Activated CD4-positive, alpha-beta T cell treated with anti-CD3 and anti-CD28 coated beads, Interleukin-2, amount 10 ng/mL, durations not matched to agents 7 days and 5 days (primary cell): ENCODE measurements at regions not wholly inside any gene's neighbourhood (a gene's known extent, or its start where the extent isn't known, plus 50 kb on each side); places are given as distances from the start of the nearest gene placed in this dataset.
"Not testable (repeated sequence)": the region's sequence is repeated elsewhere in the genome, so short reads cannot be mapped to it uniquely, and the experiment has no call there.

Source experiments
- CTCF ChIA-PET: fragments of 350-600 bp; sonication (Branson Sonifier 250); formaldehyde crosslinking; loops from one replicate; lab custom pipeline; 2021; ENCODE audit warnings: antibody characterized with exemption; lab: Charles Lee
- POLR2A ChIA-PET: fragments of 350-600 bp; sonication (Branson Sonifier 250); formaldehyde crosslinking; loops from one replicate; lab custom pipeline; 2021; ENCODE audit warnings: antibody characterized with exemption; lab: Charles Lee
- DNase-seq: peaks from one replicate; pipeline ENCODE4 v3.0.0-alpha.2; 2020
- H3K27ac Mint-ChIP-seq: one replicate; pipeline ENCODE4 v1.8.0; 2021; ENCODE audit warnings: mild to moderate bottlenecking, moderate library complexity, mixed read lengths
- H3K27me3 Mint-ChIP-seq: one replicate; pipeline ENCODE4 v1.8.0; 2021; ENCODE audit warnings: mixed read lengths
- H3K36me3 Mint-ChIP-seq: one replicate; pipeline ENCODE4 v1.8.0; 2021; ENCODE audit warnings: low read depth, mixed read lengths
- H3K4me1 Mint-ChIP-seq: one replicate; pipeline ENCODE4 v1.8.0; 2021; ENCODE audit warnings: mixed read lengths
- H3K4me3 Mint-ChIP-seq: one replicate; pipeline ENCODE4 v1.8.0; 2021; ENCODE audit warnings: mild to moderate bottlenecking, moderate library complexity, mixed read lengths
- H3K9me3 Mint-ChIP-seq: one replicate; pipeline ENCODE4 v1.8.0; 2021; ENCODE audit warnings: mixed read lengths

DNA sequence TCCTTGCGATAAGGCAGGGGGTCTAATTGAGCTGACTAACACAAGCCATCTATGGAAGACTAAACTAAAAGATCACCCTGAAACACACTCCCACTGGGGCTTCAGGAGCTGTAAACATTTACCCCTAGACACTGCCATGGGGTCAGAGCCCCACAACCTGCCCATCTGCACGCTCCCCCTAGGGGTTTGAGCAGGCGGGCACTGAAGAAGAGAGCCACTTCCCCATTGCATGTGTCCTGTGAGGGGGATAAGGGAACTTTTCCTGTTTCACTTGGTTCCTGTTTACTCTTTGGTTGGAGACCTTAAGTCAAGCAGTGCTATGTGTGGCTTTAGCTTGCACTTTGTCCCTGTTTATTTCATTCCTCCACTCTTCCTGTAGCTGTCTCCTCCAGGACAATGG is 1929.5 kb upstream of the CDH9 start:
- ChIA-PET POLR2A (no interaction called here), CTCF (no interaction called here)
- no peak overlapping the region for H3K4me3 Mint-ChIP-seq
- no peak overlapping the region for H3K27ac Mint-ChIP-seq
- H3K4me1 Mint-ChIP-seq, result no peaks in the 10 kb centered on the region
- H3K9me3 Mint-ChIP-seq, result peaks cover 4% of the 10 kb centered on the region
- no peaks in the 10 kb centered on the region for H3K36me3 Mint-ChIP-seq
- DNase-seq, result no peak
- H3K27me3 Mint-ChIP-seq, result no peaks in the 10 kb centered on the region

DNA sequence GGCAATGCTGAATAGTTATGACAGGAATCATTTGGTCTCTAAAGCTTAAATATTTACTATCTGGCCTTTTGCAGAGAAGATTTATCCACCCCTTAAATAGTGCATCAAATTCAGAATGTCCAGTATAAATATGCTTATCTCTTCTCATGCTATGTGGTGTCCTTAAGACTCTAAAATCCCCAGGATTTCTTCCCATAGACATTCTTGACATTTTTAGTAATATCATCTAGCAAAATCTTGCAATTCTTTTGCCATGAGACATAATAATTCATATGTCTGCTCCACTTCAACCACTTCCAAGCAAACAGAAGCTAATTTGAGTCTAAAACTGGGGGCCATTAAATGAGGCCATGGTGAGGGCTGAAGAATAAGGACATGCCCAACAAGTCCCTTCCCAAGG is 1923.4 kb upstream of the CDH9 start:
- Mint-ChIP-seq H3K36me3 (no peaks in the 10 kb centered on the region), H3K4me3 (no peak overlapping the region), H3K4me1 (no peaks in the 10 kb centered on the region), H3K27me3 (no peaks in the 10 kb centered on the region), H3K27ac (no peak overlapping the region), H3K9me3 (peaks cover 2% of the 10 kb centered on the region)
- ChIA-PET CTCF (no interaction called here), POLR2A (no interaction called here)
- DNase-seq, result no peak

DNA sequence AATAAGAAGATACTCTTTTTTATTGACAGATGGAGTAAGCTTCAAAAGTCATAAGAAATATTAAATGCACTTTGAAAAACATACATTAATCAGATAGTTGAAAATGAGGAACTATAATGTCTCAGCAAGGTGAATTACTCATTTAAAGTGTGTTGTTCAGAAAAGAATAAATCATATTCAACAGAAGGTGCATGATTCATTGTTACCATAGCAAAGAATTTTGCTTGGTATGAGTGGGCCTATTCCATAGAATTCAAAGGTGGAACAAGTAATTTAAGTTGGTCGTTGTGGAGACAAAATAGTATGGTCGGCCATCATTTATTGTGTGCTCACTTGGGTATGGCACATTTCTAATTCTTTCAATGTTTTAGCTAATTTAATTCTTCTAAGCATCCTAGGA is 1920.2 kb upstream of the CDH9 start:
- peaks cover 3% of the 10 kb centered on the region for H3K9me3 Mint-ChIP-seq
- H3K36me3 Mint-ChIP-seq, result no peaks in the 10 kb centered on the region
- CTCF ChIA-PET, result no interaction called here
- H3K27me3 Mint-ChIP-seq, result no peaks in the 10 kb centered on the region
- no peak overlapping the region for H3K4me3 Mint-ChIP-seq
- DNase-seq, result no peak
- POLR2A ChIA-PET, result no interaction called here
- H3K27ac Mint-ChIP-seq, result no peak overlapping the region
- no peaks in the 10 kb centered on the region for H3K4me1 Mint-ChIP-seq

GRCh38 chr5:28957450-28957849 is 1919.1 kb upstream of the CDH9 start:
- Mint-ChIP-seq H3K36me3 (no peaks in the 10 kb centered on the region), H3K4me3 (no peak overlapping the region), H3K4me1 (no peaks in the 10 kb centered on the region), H3K27me3 (no peaks in the 10 kb centered on the region), H3K9me3 (peaks cover 3% of the 10 kb centered on the region), H3K27ac (no peak overlapping the region)
- ChIA-PET POLR2A (no interaction called here), CTCF (no interaction called here)
- no peak for DNase-seq

- CTCF ChIA-PET, result no interaction called here
- DNase-seq, result no peak
- H3K4me1 Mint-ChIP-seq, result no peaks in the 10 kb centered on the region
- H3K4me3 Mint-ChIP-seq, result no peak overlapping the region
- no peak overlapping the region for H3K27ac Mint-ChIP-seq
- H3K27me3 Mint-ChIP-seq, result no peaks in the 10 kb centered on the region
- H3K36me3 Mint-ChIP-seq, result no peaks in the 10 kb centered on the region
- peaks cover 5% of the 10 kb centered on the region for H3K9me3 Mint-ChIP-seq
- POLR2A ChIA-PET, result no interaction called here
These were observed 1915.7 kb upstream of the CDH9 start for GRCh38 chr5:28954074-28954473.

GRCh38 chr5:28947865-28948264 is 1909.5 kb upstream of the CDH9 start:
- no peak for DNase-seq
- peaks cover 2% of the 10 kb centered on the region for H3K9me3 Mint-ChIP-seq
- H3K4me1 Mint-ChIP-seq, result no peaks in the 10 kb centered on the region
- H3K27me3 Mint-ChIP-seq, result no peaks in the 10 kb centered on the region
- CTCF ChIA-PET, result no interaction called here
- no peak overlapping the region for H3K27ac Mint-ChIP-seq
- POLR2A ChIA-PET, result no interaction called here
- H3K4me3 Mint-ChIP-seq, result no peak overlapping the region
- H3K36me3 Mint-ChIP-seq, result no peaks in the 10 kb centered on the region

DNA sequence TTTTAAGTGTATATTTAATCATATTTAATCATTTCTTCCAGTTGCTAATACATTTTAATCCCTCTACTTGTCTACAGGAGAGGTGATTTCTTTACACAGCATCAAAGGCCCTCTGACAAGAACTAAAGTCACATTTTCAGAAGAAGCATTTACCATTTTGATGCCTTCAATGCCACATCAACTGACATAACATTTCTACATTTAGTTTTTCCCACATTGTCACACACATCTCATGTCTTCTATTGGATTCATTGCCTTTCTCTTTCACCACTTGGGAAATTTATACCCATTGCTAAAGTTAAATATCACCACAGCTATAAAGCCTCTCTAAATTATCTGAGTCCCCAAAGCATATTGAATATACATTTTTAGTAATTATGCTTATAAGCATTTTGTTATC is 1907.5 kb upstream of the CDH9 start:
- ChIA-PET POLR2A (no interaction called here), CTCF (no interaction called here)
- Mint-ChIP-seq H3K4me1 (no peaks in the 10 kb centered on the region), H3K9me3 (peaks cover 2% of the 10 kb centered on the region), H3K27ac (no peak overlapping the region), H3K27me3 (no peaks in the 10 kb centered on the region), H3K4me3 (no peak overlapping the region), H3K36me3 (no peaks in the 10 kb centered on the region)
- no peak for DNase-seq

DNA sequence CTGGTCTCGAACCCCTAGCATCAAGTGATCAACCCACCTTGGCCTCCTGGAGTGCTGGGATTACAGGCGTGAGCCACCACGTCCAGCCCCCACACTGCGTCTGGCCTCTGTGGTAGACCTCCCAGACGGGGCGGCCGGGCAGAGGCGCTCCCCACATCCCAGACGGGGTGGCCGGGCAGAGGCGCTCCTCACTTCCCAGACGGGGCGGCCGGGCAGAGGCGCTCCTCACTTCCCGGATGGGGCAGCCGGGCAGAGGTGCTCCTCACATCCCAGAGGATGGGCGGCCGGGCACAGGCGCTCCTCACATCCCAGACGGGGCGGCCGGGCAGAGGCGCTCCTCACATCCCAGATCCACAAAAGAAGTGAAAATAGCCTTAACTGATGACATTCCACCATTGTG is 1891.0 kb upstream of the CDH9 start:
- H3K9me3 Mint-ChIP-seq, result peaks cover 12% of the 10 kb centered on the region
- H3K4me1 Mint-ChIP-seq, H3K36me3 Mint-ChIP-seq, DNase-seq, H3K4me3 Mint-ChIP-seq, H3K27ac Mint-ChIP-seq, H3K27me3 Mint-ChIP-seq, CTCF ChIA-PET, POLR2A ChIA-PET: not testable (repeated sequence)

GRCh38 chr5:28928327-28928790 is 1890.0 kb upstream of the CDH9 start:
- H3K27me3 Mint-ChIP-seq, POLR2A ChIA-PET, DNase-seq, H3K4me1 Mint-ChIP-seq, H3K36me3 Mint-ChIP-seq, H3K27ac Mint-ChIP-seq, CTCF ChIA-PET, H3K4me3 Mint-ChIP-seq: not testable (repeated sequence)
- peaks cover 12% of the 10 kb centered on the region for H3K9me3 Mint-ChIP-seq

DNA sequence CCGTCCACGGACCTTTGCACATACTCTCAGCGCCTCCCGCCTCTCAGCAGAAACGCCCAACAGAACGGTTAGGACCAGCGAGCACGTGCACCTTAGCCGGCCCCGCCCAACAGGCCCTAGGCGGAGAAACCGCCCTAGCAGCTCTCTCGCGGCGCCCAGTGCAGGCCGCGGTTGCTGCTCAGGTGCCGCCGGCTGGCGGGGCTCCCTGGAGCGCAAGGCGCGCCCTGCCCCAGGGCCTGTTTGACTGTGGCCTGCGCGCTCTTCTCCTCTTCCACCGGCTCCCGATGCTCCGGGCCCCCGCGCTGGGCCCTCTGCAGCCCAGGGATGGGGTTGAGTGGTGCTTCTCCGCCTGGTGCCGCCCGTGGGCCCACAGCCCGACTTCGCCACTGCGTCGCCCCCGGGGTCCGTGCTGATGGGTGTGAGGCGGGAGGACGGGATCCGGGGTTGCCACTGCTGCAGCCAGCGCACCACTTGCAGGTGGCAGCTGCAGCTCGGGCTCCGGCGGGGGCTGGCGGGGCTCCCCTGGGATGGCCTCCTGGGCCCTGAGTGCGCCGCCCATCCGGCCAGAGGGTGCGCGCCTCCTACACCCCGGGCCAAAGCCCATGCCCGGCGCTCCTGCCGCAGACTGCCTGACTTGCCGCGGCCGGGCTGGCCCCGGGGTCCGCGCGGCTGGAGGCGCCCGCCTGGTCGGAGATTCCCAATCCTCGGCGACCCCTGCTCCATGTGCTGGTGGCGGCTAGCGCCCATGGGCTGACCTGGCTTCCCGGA is 1889.4 kb upstream of the CDH9 start:
- H3K9me3 Mint-ChIP-seq, result peaks cover 12% of the 10 kb centered on the region
- H3K4me1 Mint-ChIP-seq, result no peaks in the 10 kb centered on the region
- H3K36me3 Mint-ChIP-seq, result no peaks in the 10 kb centered on the region
- ChIA-PET POLR2A (no interaction called here), CTCF (no interaction called here)
- no peaks in the 10 kb centered on the region for H3K27me3 Mint-ChIP-seq
- DNase-seq, result no peak
- H3K27ac Mint-ChIP-seq, result no peak overlapping the region
- no peak overlapping the region for H3K4me3 Mint-ChIP-seq

- CTCF ChIA-PET, result no interaction called here
- POLR2A ChIA-PET, result no interaction called here
- H3K4me1 Mint-ChIP-seq, result no peaks in the 10 kb centered on the region
- H3K27ac Mint-ChIP-seq, result no peak overlapping the region
- H3K4me3 Mint-ChIP-seq, result no peak overlapping the region
- DNase-seq, result no peak
- no peaks in the 10 kb centered on the region for H3K36me3 Mint-ChIP-seq
- peaks cover 13% of the 10 kb centered on the region for H3K9me3 Mint-ChIP-seq
- H3K27me3 Mint-ChIP-seq, result no peaks in the 10 kb centered on the region
These were observed 1888.0 kb upstream of the CDH9 start for GRCh38 chr5:28926422-28926821.

- no peak overlapping the region for H3K27ac Mint-ChIP-seq
- CTCF ChIA-PET, result no interaction called here
- DNase-seq, result no peak
- POLR2A ChIA-PET, result no interaction called here
- peaks cover 7% of the 10 kb centered on the region for H3K9me3 Mint-ChIP-seq
- H3K27me3 Mint-ChIP-seq, result no peaks in the 10 kb centered on the region
- H3K36me3 Mint-ChIP-seq, result no peaks in the 10 kb centered on the region
- H3K4me1 Mint-ChIP-seq, result no peaks in the 10 kb centered on the region
- no peak overlapping the region for H3K4me3 Mint-ChIP-seq
These were observed 1879.2 kb upstream of the CDH9 start for GRCh38 chr5:28917631-28918030.

GRCh38 chr5:28914297-28914696 is 1875.9 kb upstream of the CDH9 start:
- no peak overlapping the region for H3K27ac Mint-ChIP-seq
- ChIA-PET POLR2A (no interaction called here), CTCF (no interaction called here)
- H3K36me3 Mint-ChIP-seq, result no peaks in the 10 kb centered on the region
- H3K9me3 Mint-ChIP-seq, result peaks cover 6% of the 10 kb centered on the region
- DNase-seq, result no peak
- H3K4me1 Mint-ChIP-seq, result no peaks in the 10 kb centered on the region
- H3K4me3 Mint-ChIP-seq, result no peak overlapping the region
- H3K27me3 Mint-ChIP-seq, result no peaks in the 10 kb centered on the region

- Mint-ChIP-seq H3K9me3 (peaks cover 2% of the 10 kb centered on the region), H3K36me3 (no peaks in the 10 kb centered on the region), H3K27ac (no peak overlapping the region), H3K4me1 (no peaks in the 10 kb centered on the region), H3K4me3 (no peak overlapping the region), H3K27me3 (no peaks in the 10 kb centered on the region)
- POLR2A ChIA-PET, result no interaction called here
- DNase-seq, result no peak
- CTCF ChIA-PET, result no interaction called here
These were observed 1865.3 kb upstream of the CDH9 start for GRCh38 chr5:28903643-28904042.
